Trophoblast cell (in vitro differentiated cells and primary cell): ENCODE measurements at regions not wholly inside any gene's neighbourhood (a gene's known extent, or its start where the extent isn't known, plus 50 kb on each side); places are given as distances from the start of the nearest gene placed in this dataset.
"Not testable (repeated sequence)": the region's sequence is repeated elsewhere in the genome, so short reads cannot be mapped to it uniquely, and the experiment has no call there.

Experiments
- DNase-seq, 2 donors: peaks; one replicate each; pipeline ENCODE4 v3.0.0-alpha.2; 2016
- H2AFZ ChIP-seq: 2 replicates; pipeline ENCODE4 v1.6.1; 2013; ENCODE audit warnings: low read length, moderate library complexity, mild to moderate bottlenecking; ENCODE audit not compliant: insufficient read depth, poor library complexity
- H2AK5ac ChIP-seq: 2 replicates; pipeline ENCODE4 v1.6.1; 2013; ENCODE audit warnings: mild to moderate bottlenecking, low read length
- H2BK120ac ChIP-seq: 2 replicates; pipeline ENCODE4 v1.6.1; 2013; ENCODE audit warnings: low read length, mild to moderate bottlenecking, moderate library complexity; ENCODE audit not compliant: insufficient read depth, poor library complexity
- H2BK12ac ChIP-seq: 2 replicates; pipeline ENCODE4 v1.6.1; 2013; ENCODE audit warnings: mild to moderate bottlenecking, low read length, moderate library complexity
- H2BK5ac ChIP-seq: 2 replicates; pipeline ENCODE4 v1.6.1; 2013; ENCODE audit warnings: low read length, low read depth, moderate library complexity, mild to moderate bottlenecking; ENCODE audit not compliant: poor library complexity
- H3K14ac ChIP-seq: 2 replicates; pipeline ENCODE4 v1.6.1; 2013; ENCODE audit warnings: mild to moderate bottlenecking, low read length
- H3K18ac ChIP-seq: 2 replicates; pipeline ENCODE4 v1.6.1; 2013; ENCODE audit warnings: mild to moderate bottlenecking, low read length
- H3K23ac ChIP-seq: 2 replicates; pipeline ENCODE4 v1.6.1; 2013; ENCODE audit warnings: low read length
- H3K27ac ChIP-seq: 2 replicates; pipeline ENCODE4 v1.5.1; 2013; ENCODE audit warnings: low read depth, mild to moderate bottlenecking, inconsistent platforms, low read length, moderate library complexity
- H3K27me3 ChIP-seq: 2 replicates; pipeline ENCODE4 v1.6.1; 2013; ENCODE audit warnings: inconsistent platforms, mild to moderate bottlenecking, low read length, moderate library complexity; ENCODE audit not compliant: insufficient read depth
- H3K36me3 ChIP-seq, 2 experiments: 1 replicate in 1 of 2; 2 replicates in 1 of 2; pipeline ENCODE4 v1.6.1; 2013; ENCODE audit warnings: low read length in 2 of 2, mild to moderate bottlenecking in 2 of 2, moderate library complexity in 1 of 2; ENCODE audit not compliant: insufficient read depth in 2 of 2, control insufficient read depth in 1 of 2
- H3K4ac ChIP-seq: 2 replicates; pipeline ENCODE4 v1.6.1; 2013; ENCODE audit warnings: low read depth, mild to moderate bottlenecking, low read length, moderate library complexity
- H3K4me1 ChIP-seq, 2 experiments: 1 replicate in 1 of 2; 2 replicates in 1 of 2; pipeline ENCODE4 v1.6.1; 2013; ENCODE audit warnings: low read length in 2 of 2, mild to moderate bottlenecking in 2 of 2, moderate library complexity in 1 of 2; ENCODE audit not compliant: insufficient read depth in 2 of 2, control insufficient read depth in 1 of 2
- H3K4me2 ChIP-seq: 2 replicates; pipeline ENCODE4 v1.6.1; 2013; ENCODE audit warnings: inconsistent platforms, mild to moderate bottlenecking, low read length, moderate library complexity
- H3K4me3 ChIP-seq: 2 replicates; pipeline ENCODE4 v1.5.1; 2013; ENCODE audit warnings: mild to moderate bottlenecking, low read depth, low read length, inconsistent platforms
- H3K79me1 ChIP-seq: one replicate; pipeline ENCODE4 v1.6.1; 2013; ENCODE audit warnings: low read length
- H3K79me2 ChIP-seq: 2 replicates; pipeline ENCODE4 v1.6.1; 2013; ENCODE audit warnings: low read length, mild to moderate bottlenecking; ENCODE audit not compliant: control insufficient read depth, insufficient read depth, poor library complexity
- H3K9ac ChIP-seq: 2 replicates; pipeline ENCODE4 v1.6.1; 2013; ENCODE audit warnings: mild to moderate bottlenecking, low read length
- H3K9me3 ChIP-seq: 2 replicates; pipeline ENCODE4 v1.6.1; 2013; ENCODE audit warnings: low read depth, mild to moderate bottlenecking, control low read depth, inconsistent platforms, low read length; ENCODE audit not compliant: insufficient read depth
- H4K12ac ChIP-seq: 2 replicates; pipeline ENCODE4 v1.6.1; 2013; ENCODE audit warnings: low read depth, mild to moderate bottlenecking, low read length, moderate library complexity
- H4K8ac ChIP-seq: 2 replicates; pipeline ENCODE4 v1.6.1; 2013; ENCODE audit warnings: low read depth, mild to moderate bottlenecking, low read length, moderate library complexity
- H4K91ac ChIP-seq: one replicate; pipeline ENCODE4 v1.6.1; 2013; ENCODE audit warnings: low read depth, mild to moderate bottlenecking, low read length, moderate library complexity
- WGBS: extraction: QIAGEN DNeasy Blood & Tissue Kit; methylation state at CpG from one replicate; pipeline ENCODE4 v1.1.7; 2013; ENCODE audit warnings: missing lambda C conversion rate; ENCODE audit not compliant: insufficient read length, insufficient coverage; ENCODE audit errors: extremely low coverage; 5-methylcytosine and 5-hydroxymethylcytosine counted together

GRCh38 chr2:144106104-144106503, 413.8 kb downstream of the ZEB2 start:
- H3K9ac ChIP-seq, result not testable (repeated sequence)

GRCh38 chr2:144102386-144102785, 417.5 kb downstream of the ZEB2 start:
- Histone ChIP-seq H3K4ac (no peak overlapping the region), H2AFZ (no peak overlapping the region), H4K8ac (no peak overlapping the region), H3K4me2 (no peak overlapping the region), H3K18ac (no peak overlapping the region), H3K27ac (no peak overlapping the region), H2BK12ac (no peak overlapping the region), H4K12ac (no peak overlapping the region), H3K4me3 (no peak overlapping the region), H4K91ac (no peak overlapping the region), H3K9ac (no peak overlapping the region), H3K79me2 (no peaks in the 10 kb centered on the region), H3K79me1 (no peaks in the 10 kb centered on the region), H3K36me3 (peaks cover 4 to 5% of the 10 kb centered on the region in 2 experiments), H2BK5ac (no peak overlapping the region), H3K14ac (no peak overlapping the region), H3K4me1 (no peaks in the 10 kb centered on the region), H2AK5ac (no peak overlapping the region), H3K9me3 (peaks cover 8% of the 10 kb centered on the region), H3K27me3 (no peaks in the 10 kb centered on the region), H3K23ac (no peak overlapping the region), H2BK120ac (no peak overlapping the region)
- no peak for DNase-seq
- WGBS, result no CpG with 5 or more reads among the region's 2 CpGs

More at GRCh38 chr2:144106104-144106503, 413.8 kb downstream of the ZEB2 start:
- WGBS, result no CpG with 5 or more reads among the region's 3 CpGs
- H3K27me3 ChIP-seq, H4K8ac ChIP-seq, H3K14ac ChIP-seq, H3K4me3 ChIP-seq, H2BK5ac ChIP-seq, H3K23ac ChIP-seq, H3K9me3 ChIP-seq, H3K79me2 ChIP-seq, H4K91ac ChIP-seq, H3K4me2 ChIP-seq, H4K12ac ChIP-seq, H3K79me1 ChIP-seq, H3K4me1 ChIP-seq, H3K27ac ChIP-seq, H3K4ac ChIP-seq, DNase-seq, H3K36me3 ChIP-seq, H3K18ac ChIP-seq, H2BK120ac ChIP-seq, H2AK5ac ChIP-seq, H2BK12ac ChIP-seq, H2AFZ ChIP-seq: not testable (repeated sequence)

- Histone ChIP-seq H2BK5ac (no peak overlapping the region), H2AK5ac (no peak overlapping the region), H3K79me2 (no peaks in the 10 kb centered on the region), H4K91ac (no peak overlapping the region), H2AFZ (no peak overlapping the region), H3K4me3 (no peak overlapping the region), H3K4me1 (no peaks in the 10 kb centered on the region), H3K9ac (no peak overlapping the region), H3K9me3 (peaks cover 8% of the 10 kb centered on the region), H2BK12ac (no peak overlapping the region), H3K36me3 (peaks cover 4 to 5% of the 10 kb centered on the region in 2 experiments), H3K4ac (no peak overlapping the region), H3K14ac (no peak overlapping the region), H3K4me2 (no peak overlapping the region), H4K12ac (no peak overlapping the region), H2BK120ac (no peak overlapping the region), H3K23ac (no peak overlapping the region), H3K79me1 (no peaks in the 10 kb centered on the region), H3K27ac (no peak overlapping the region), H4K8ac (no peak overlapping the region), H3K27me3 (no peaks in the 10 kb centered on the region), H3K18ac (no peak overlapping the region)
- DNase-seq, result peak; percentile 24 to 64
- no CpG with 5 or more reads among the region's 6 CpGs for WGBS
Measured at GRCh38 chr2:144099780-144100377, 420.0 kb downstream of the ZEB2 start.

GRCh38 chr2:144099340-144099739, 420.6 kb downstream of the ZEB2 start:
- WGBS, result no CpG with 5 or more reads among the region's 4 CpGs
- Histone ChIP-seq H2BK120ac (no peak overlapping the region), H3K9ac (no peak overlapping the region)

More at GRCh38 chr2:144099340-144099739, 420.6 kb downstream of the ZEB2 start:
- H3K18ac ChIP-seq, result no peak overlapping the region
- H3K79me2 ChIP-seq, result no peaks in the 10 kb centered on the region
- no peaks in the 10 kb centered on the region for H3K4me1 ChIP-seq
- H3K4ac ChIP-seq, result no peak overlapping the region
- peaks cover 4% of the 10 kb centered on the region in 2 experiments for H3K36me3 ChIP-seq
- H3K27me3 ChIP-seq, result no peaks in the 10 kb centered on the region
- no peak overlapping the region for H4K91ac ChIP-seq
- H3K79me1 ChIP-seq, result no peaks in the 10 kb centered on the region
- no peak overlapping the region for H3K14ac ChIP-seq
- peaks cover 4% of the 10 kb centered on the region for H3K9me3 ChIP-seq
- no peak overlapping the region for H2BK5ac ChIP-seq
- H2AFZ ChIP-seq, result no peak overlapping the region
- H2AK5ac ChIP-seq, result no peak overlapping the region
- no peak overlapping the region for H2BK12ac ChIP-seq
- H3K4me2 ChIP-seq, result no peak overlapping the region
- H3K27ac ChIP-seq, result no peak overlapping the region
- DNase-seq, result no peak
- no peak overlapping the region for H3K23ac ChIP-seq
- no peak overlapping the region for H3K4me3 ChIP-seq
- H4K12ac ChIP-seq, result no peak overlapping the region
- no peak overlapping the region for H4K8ac ChIP-seq
